Hepatocyte (in vitro differentiated cells): ENCODE measurements at regions not wholly inside any gene's neighbourhood (a gene's known extent, or its start where the extent isn't known, plus 50 kb on each side); places are given as distances from the start of the nearest gene placed in this dataset.
"Not testable (repeated sequence)": the region's sequence is repeated elsewhere in the genome, so short reads cannot be mapped to it uniquely, and the experiment has no call there.

ENCODE experiments used
- DNase-seq: peaks from one replicate; pipeline ENCODE4 v3.0.0-alpha.2; 2016; ENCODE audit warnings: low spot score
- H2AFZ ChIP-seq: fragments of 200-600 bp; sonication (generic); 2 replicates; pipeline ENCODE4 v1.6.0; 2016; ENCODE audit warnings: antibody characterized with exemption, mild to moderate bottlenecking
- H3K27ac ChIP-seq: fragments of 200-600 bp; sonication (generic); 2 replicates; pipeline ENCODE4 v1.5.1; 2016; ENCODE audit warnings: mild to moderate bottlenecking
- H3K27me3 ChIP-seq: fragments of 200-600 bp; sonication (generic); 2 replicates; pipeline ENCODE4 v1.6.1; 2016
- H3K36me3 ChIP-seq: fragments of 200-600 bp; sonication (generic); replicated peaks from 2 replicates; pipeline ENCODE4 v1.5.1; 2016; ENCODE audit warnings: low read depth; ENCODE audit not compliant: insufficient read depth
- H3K4me1 ChIP-seq: fragments of 200-600 bp; sonication (generic); 2 replicates; pipeline ENCODE4 v1.5.1; 2016; ENCODE audit warnings: mild to moderate bottlenecking, moderate library complexity; ENCODE audit not compliant: insufficient read depth
- H3K4me2 ChIP-seq: fragments of 200-600 bp; sonication (generic); 2 replicates; pipeline ENCODE4 v1.6.0; 2016
- H3K4me3 ChIP-seq: fragments of 200-600 bp; sonication (generic); 2 replicates; pipeline ENCODE4 v1.5.1; 2016; ENCODE audit warnings: mild to moderate bottlenecking
- H3K79me2 ChIP-seq: fragments of 200-600 bp; sonication (generic); 2 replicates; pipeline ENCODE4 v1.6.0; 2017; ENCODE audit warnings: mild to moderate bottlenecking
- H3K9me2 ChIP-seq: fragments of 200-600 bp; sonication (generic); replicated peaks from 2 replicates; pipeline ENCODE4 v1.6.0; 2017; ENCODE audit warnings: mild to moderate bottlenecking; ENCODE audit not compliant: insufficient read depth
- H3K9me3 ChIP-seq: fragments of 200-600 bp; sonication (generic); 2 replicates; pipeline ENCODE4 v1.5.1; 2016; ENCODE audit warnings: low read depth, mild to moderate bottlenecking
- H4K20me1 ChIP-seq: fragments of 200-600 bp; sonication (generic); 2 replicates; pipeline ENCODE4 v1.6.0; 2016; ENCODE audit warnings: mild to moderate bottlenecking; ENCODE audit not compliant: insufficient read depth, poor library complexity, severe bottlenecking
- EZH2 ChIP-seq: fragments of 200-600 bp; sonication (generic); IDR thresholded peaks from 2 replicates; pipeline ENCODE4 v1.6.1; 2016; ENCODE audit warnings: antibody characterized with exemption, mild to moderate bottlenecking, borderline replicate concordance
- EZH2phosphoT487 ChIP-seq: fragments of 200-600 bp; sonication (generic); IDR thresholded peaks from one replicate; pipeline ENCODE4 v1.6.1; 2018; ENCODE audit warnings: antibody characterized with exemption, mild to moderate bottlenecking, low read depth, moderate library complexity; ENCODE audit not compliant: unreplicated experiment, severe bottlenecking
- WGBS: methylation state at CpG from one replicate; pipeline ENCODE4 v1.1.6; 2016; ENCODE audit warnings: low lambda C conversion rate; ENCODE audit errors: missing lambda C conversion rate; 5-methylcytosine and 5-hydroxymethylcytosine counted together
- TF ChIP-seq, protein P1 (sequence below): fragments of 200-600 bp; sonication (generic); IDR thresholded peaks from 2 replicates; pipeline ENCODE4 v1.5.1; 2016; ENCODE audit warnings: antibody characterized with exemption, mild to moderate bottlenecking; ENCODE audit not compliant: poor library complexity

DNA sequence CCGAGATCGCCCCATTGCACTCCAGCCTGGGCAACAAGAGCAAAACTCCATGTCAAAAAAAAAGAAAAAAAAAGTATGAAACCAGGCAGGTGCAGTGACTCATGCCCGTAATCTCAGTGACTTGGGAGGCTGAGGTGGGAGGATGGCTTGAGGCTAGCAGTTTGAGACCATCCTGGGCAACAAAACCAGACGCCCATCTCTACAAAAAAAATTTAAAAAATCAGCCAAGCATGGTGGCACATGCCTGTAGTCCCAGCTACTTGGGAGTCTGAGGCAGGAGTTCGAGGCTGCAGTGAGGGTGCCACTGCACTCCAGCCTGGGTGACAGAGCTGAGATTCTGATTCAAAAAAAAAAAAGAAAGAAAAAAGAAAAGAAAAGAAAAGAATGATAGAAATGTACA lies 277.8 kb downstream of the MYCN start:
- no peaks in the 10 kb centered on the region for H4K20me1 ChIP-seq
- no peak overlapping the region for H3K4me2 ChIP-seq
- no peaks in the 10 kb centered on the region for H3K9me3 ChIP-seq
- DNase-seq: no peak
- TF ChIP-seq EZH2: no peak
- no peak for TF ChIP-seq EZH2phosphoT487
- TF ChIP-seq, protein P1, sequence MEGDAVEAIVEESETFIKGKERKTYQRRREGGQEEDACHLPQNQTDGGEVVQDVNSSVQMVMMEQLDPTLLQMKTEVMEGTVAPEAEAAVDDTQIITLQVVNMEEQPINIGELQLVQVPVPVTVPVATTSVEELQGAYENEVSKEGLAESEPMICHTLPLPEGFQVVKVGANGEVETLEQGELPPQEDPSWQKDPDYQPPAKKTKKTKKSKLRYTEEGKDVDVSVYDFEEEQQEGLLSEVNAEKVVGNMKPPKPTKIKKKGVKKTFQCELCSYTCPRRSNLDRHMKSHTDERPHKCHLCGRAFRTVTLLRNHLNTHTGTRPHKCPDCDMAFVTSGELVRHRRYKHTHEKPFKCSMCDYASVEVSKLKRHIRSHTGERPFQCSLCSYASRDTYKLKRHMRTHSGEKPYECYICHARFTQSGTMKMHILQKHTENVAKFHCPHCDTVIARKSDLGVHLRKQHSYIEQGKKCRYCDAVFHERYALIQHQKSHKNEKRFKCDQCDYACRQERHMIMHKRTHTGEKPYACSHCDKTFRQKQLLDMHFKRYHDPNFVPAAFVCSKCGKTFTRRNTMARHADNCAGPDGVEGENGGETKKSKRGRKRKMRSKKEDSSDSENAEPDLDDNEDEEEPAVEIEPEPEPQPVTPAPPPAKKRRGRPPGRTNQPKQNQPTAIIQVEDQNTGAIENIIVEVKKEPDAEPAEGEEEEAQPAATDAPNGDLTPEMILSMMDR: no peak
- H2AFZ ChIP-seq: no peak overlapping the region
- H3K4me1 ChIP-seq: no peaks in the 10 kb centered on the region
- 89% methylated on average over 5 of the region's 5 CpGs for WGBS
- H3K27ac ChIP-seq: no peak overlapping the region
- no peak overlapping the region for H3K4me3 ChIP-seq
- H3K27me3 ChIP-seq: no peaks in the 10 kb centered on the region
- H3K9me2 ChIP-seq: no peaks in the 10 kb centered on the region
- no peaks in the 10 kb centered on the region for H3K79me2 ChIP-seq
- H3K36me3 ChIP-seq: no peaks in the 10 kb centered on the region

DNA sequence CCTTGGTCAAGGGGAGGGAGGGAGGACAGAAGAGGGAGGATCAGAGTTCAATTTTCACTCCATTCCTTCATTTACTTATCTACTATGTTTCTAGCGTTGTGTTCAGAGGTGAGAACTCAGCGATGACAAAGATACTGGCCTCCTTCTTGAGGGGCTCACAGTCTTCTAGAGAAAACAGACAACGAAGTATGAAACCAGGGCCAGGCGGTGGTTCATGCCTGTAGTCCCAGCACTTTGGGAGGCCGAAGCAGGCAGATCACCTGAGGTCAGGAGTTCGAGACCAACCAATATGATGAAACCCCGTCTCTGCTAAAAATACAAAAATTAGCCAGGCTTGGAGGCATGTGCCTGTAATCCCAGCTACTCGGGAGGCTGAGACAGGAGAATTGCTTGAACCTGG lies 277.4 kb downstream of the MYCN start:
- not testable (repeated sequence) for H3K4me2 ChIP-seq, H3K9me2 ChIP-seq, H2AFZ ChIP-seq, H3K9me3 ChIP-seq, H3K4me1 ChIP-seq, H3K4me3 ChIP-seq, H3K27ac ChIP-seq, H3K36me3 ChIP-seq, DNase-seq, H4K20me1 ChIP-seq, H3K27me3 ChIP-seq, H3K79me2 ChIP-seq
- 90% methylated on average over 8 of the region's 8 CpGs for WGBS

- TF ChIP-seq EZH2phosphoT487 (no peak), EZH2 (no peak)
- TF ChIP-seq, protein P1: no peak
- Histone ChIP-seq H4K20me1 (no peaks in the 10 kb centered on the region), H3K36me3 (no peaks in the 10 kb centered on the region), H3K9me3 (no peaks in the 10 kb centered on the region), H3K4me3 (no peak overlapping the region), H3K4me2 (no peak overlapping the region), H3K4me1 (no peaks in the 10 kb centered on the region), H3K27me3 (no peaks in the 10 kb centered on the region), H3K9me2 (no peaks in the 10 kb centered on the region), H3K27ac (no peak overlapping the region), H3K79me2 (no peaks in the 10 kb centered on the region), H2AFZ (no peak overlapping the region)
- WGBS: 86% methylated on average over 4 of the region's 4 CpGs
- no peak for DNase-seq
Observed at GRCh38 chr2:16217291-16217690, 276.9 kb downstream of the MYCN start.

DNA sequence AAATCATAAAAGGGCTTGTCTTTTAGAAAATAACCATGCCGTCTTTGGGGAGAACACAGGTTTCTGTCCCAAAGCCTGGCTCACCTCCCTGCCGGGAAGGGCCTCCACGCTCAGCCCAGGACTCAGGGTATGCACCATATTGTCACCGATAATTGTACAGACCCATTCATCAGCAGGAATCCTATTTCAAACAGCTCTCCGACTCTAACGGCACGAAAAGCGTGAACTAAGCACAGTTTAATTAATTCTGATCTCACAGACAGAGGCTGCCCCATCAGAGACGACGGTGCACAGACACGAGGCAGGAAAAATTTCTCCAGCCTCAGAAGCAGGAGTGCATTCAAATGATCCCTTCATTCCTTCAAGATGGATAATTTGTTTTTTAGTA lies 276.2 kb downstream of the MYCN start:
- Histone ChIP-seq H4K20me1 (no peaks in the 10 kb centered on the region), H3K27me3 (no peaks in the 10 kb centered on the region), H3K4me2 (no peak overlapping the region), H3K27ac (no peak overlapping the region), H3K9me3 (no peaks in the 10 kb centered on the region), H3K4me1 (no peaks in the 10 kb centered on the region), H3K36me3 (no peaks in the 10 kb centered on the region), H3K4me3 (no peak overlapping the region), H3K79me2 (no peaks in the 10 kb centered on the region), H3K9me2 (no peaks in the 10 kb centered on the region), H2AFZ (no peak overlapping the region)
- 86% methylated on average over 11 of the region's 11 CpGs for WGBS
- TF ChIP-seq, protein P1: no peak
- TF ChIP-seq EZH2phosphoT487 (no peak), EZH2 (no peak)
- no peak for DNase-seq
